ENCODE measurements at regions not wholly inside any gene's neighbourhood (a gene's known extent, or its start where the extent isn't known, plus 50 kb on each side); places are given as distances from the start of the nearest gene placed in this dataset.

- Histone ChIP-seq H3K27ac (no peak overlapping the region), H3K4me3 (no peak overlapping the region)
- no peak for TF ChIP-seq CTCF (IDR thresholded peaks at IDR 0.05)
- DNase-seq (ENCODE audit: low spot score): no peak
Observed at GRCh38 chr4:23594125-23594524, 295.7 kb downstream of the PPARGC1A start.

DNA sequence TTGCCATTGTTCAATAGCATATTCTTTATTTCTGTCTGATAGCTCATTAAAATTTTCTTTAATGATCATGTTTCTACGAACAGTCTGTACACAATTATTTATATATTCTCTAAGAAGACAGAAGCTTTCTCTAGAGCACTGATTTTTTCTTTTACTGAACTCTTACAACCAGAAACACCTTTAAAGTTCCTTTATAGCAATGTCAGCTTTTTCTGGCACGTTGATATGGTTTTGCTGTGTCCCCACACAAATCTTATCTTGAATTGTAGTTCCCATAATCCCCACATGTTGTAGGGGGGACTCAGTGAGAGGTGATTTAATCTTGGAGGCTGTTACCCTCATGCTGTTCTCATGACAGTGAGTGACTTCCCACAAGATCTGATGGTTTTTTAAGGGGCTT, 299.4 kb downstream of the PPARGC1A start:
- no peak overlapping the region for H3K4me3 ChIP-seq
- DNase-seq (ENCODE audit: low spot score): no peak
- no peak overlapping the region for H3K27ac ChIP-seq
- no peak for TF ChIP-seq CTCF (IDR thresholded peaks at IDR 0.05)

- TF ChIP-seq CTCF (IDR thresholded peaks at IDR 0.05): no peak
- no peak overlapping the region for H3K27ac ChIP-seq
- DNase-seq (ENCODE audit: low spot score): no peak
- no peak overlapping the region for H3K4me3 ChIP-seq
Observed at GRCh38 chr4:23584024-23584423, 305.8 kb downstream of the PPARGC1A start.

- no peak for TF ChIP-seq CTCF (IDR thresholded peaks at IDR 0.05)
- no peak for DNase-seq (ENCODE audit: low spot score)
- Histone ChIP-seq H3K27ac (no peak overlapping the region), H3K4me3 (no peak overlapping the region)
Observed at GRCh38 chr4:23582671-23583070, 307.2 kb downstream of the PPARGC1A start.

GRCh38 chr4:23579166-23579565, 310.7 kb downstream of the PPARGC1A start:
- DNase-seq (ENCODE audit: low spot score): no peak
- Histone ChIP-seq H3K27ac (no peak overlapping the region), H3K4me3 (no peak overlapping the region)
- no peak for TF ChIP-seq CTCF (IDR thresholded peaks at IDR 0.05)

DNA sequence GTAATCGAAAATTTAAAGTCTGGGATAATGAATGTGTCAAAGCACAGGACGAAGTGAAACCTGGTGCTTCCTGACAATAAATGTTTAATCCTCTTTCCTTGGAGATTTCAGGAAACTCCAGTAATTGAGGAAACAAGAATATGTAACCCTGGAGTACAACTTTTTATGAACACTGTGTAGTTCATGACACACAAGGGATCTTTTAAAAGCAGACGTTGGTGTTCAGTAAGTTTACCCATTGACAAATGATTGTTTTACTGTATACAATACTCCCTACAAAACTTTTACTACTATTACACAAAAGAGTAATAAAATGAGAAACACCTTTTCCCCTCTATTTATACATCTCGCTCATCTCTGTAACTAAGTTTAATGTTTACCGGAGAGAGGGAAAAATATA, 312.4 kb downstream of the PPARGC1A start:
- DNase-seq (ENCODE audit: low spot score): no peak
- no peak overlapping the region for H3K27ac ChIP-seq
- H3K4me3 ChIP-seq: no peak overlapping the region
- no peak for TF ChIP-seq CTCF (IDR thresholded peaks at IDR 0.05)

- no peak for TF ChIP-seq CTCF (IDR thresholded peaks at IDR 0.05)
- Histone ChIP-seq H3K27ac (no peak overlapping the region), H3K4me3 (no peak overlapping the region)
- DNase-seq (ENCODE audit: low spot score): no peak
Observed at GRCh38 chr4:23572382-23572781, 317.5 kb downstream of the PPARGC1A start.

Data from coronary artery (tissue), 2 donors.